GM12874 (cell line): ENCODE measurements at regions not wholly inside any gene's neighbourhood (a gene's known extent, or its start where the extent isn't known, plus 50 kb on each side); places are given as distances from the start of the nearest gene placed in this dataset.

ENCODE experiments used
- CTCF ChIP-seq: IDR thresholded peaks from 2 replicates; pipeline ENCODE4 v1.5.1; 2011; ENCODE audit warnings: low read depth, mild to moderate bottlenecking, control low read depth, low read length, moderate library complexity; ENCODE audit not compliant: insufficient read depth

- TF ChIP-seq CTCF, result no peak
These were observed 90.5 kb upstream of the GDNF start for GRCh38 chr5:37930350-37930749.

- no peak for TF ChIP-seq CTCF
These were observed 90.0 kb upstream of the GDNF start for GRCh38 chr5:37929791-37930190.

GRCh38 chr5:37926732-37927131 lies 86.9 kb upstream of the GDNF start:
- no peak for TF ChIP-seq CTCF

GRCh38 chr5:37921452-37921851 lies 81.6 kb upstream of the GDNF start:
- TF ChIP-seq CTCF, result no peak

- no peak for TF ChIP-seq CTCF
These were observed 78.6 kb upstream of the GDNF start for GRCh38 chr5:37918424-37918823.

GRCh38 chr5:37916525-37916924 lies 76.7 kb upstream of the GDNF start:
- no peak for TF ChIP-seq CTCF

- TF ChIP-seq CTCF, result no peak
These were observed 75.4 kb upstream of the GDNF start for GRCh38 chr5:37915097-37915736.
